Spleen (tissue), 7 donors: ENCODE measurements at regions not wholly inside any gene's neighbourhood (a gene's known extent, or its start where the extent isn't known, plus 50 kb on each side); places are given as distances from the start of the nearest gene placed in this dataset.

Experiments
- CTCF ChIP-seq, 11 experiments: fragments of 200-600 bp in 7 of 11; fragments of 450-650 bp in 4 of 11; sonication (generic) in 4 of 11; IDR thresholded peaks in 8 of 11; conservative IDR thresholded peaks in 3 of 11; 1 replicate in 7 of 11; 2 replicates in 4 of 11; pipeline versions ENCODE4 v1.4.0 to v1.8.0; 2016 to 2021; ENCODE audit warnings: antibody characterized with exemption in 11 of 11, inconsistent platforms in 4 of 11, mild to moderate bottlenecking in 1 of 11
- POLR2A ChIP-seq, 3 donors: fragments of 450-650 bp; IDR thresholded peaks; one replicate each; pipeline ENCODE4 v1.5.1; 2017; ENCODE audit warnings: antibody characterized with exemption in 3 of 3, mild to moderate bottlenecking in 1 of 3
- POLR2AphosphoS5 ChIP-seq, 3 donors: sonication (generic); formaldehyde crosslinking; IDR thresholded peaks; one replicate each; pipeline ENCODE4 v1.5.1; 2017; ENCODE audit warnings: antibody characterized with exemption in 3 of 3
- donor health status: DM: no; HTN: no; CAD: no; lungs with moderate emphysema.
- donor health status: DM: no; HTN: no; CAD: no.
- donor health status: DM: no; HTN: no; CAD: no.

- TF ChIP-seq POLR2AphosphoS5 (IDR thresholded peaks at IDR 0.05) (no peak), CTCF (IDR thresholded peaks at IDR 0.05 in 8 of 11, conservative IDR thresholded peaks at IDR 0.05 in 3 of 11) (no peak), POLR2A (IDR thresholded peaks at IDR 0.05) (no peak)
Observed at GRCh38 chr12:92340441-92341064, 194.9 kb upstream of the BTG1 start.
